ENCODE measurements at regions not wholly inside any gene's neighbourhood (a gene's known extent, or its start where the extent isn't known, plus 50 kb on each side); places are given as distances from the start of the nearest gene placed in this dataset.
A peak's percentile ranks its signal among the peaks of the same experiment; 100 is the strongest.

GRCh38 chr7:33661430-33662160, 243.7 kb upstream of the BMPER start:
- DNase-seq: no peak

- DNase-seq: peak; percentile 28
Observed at GRCh38 chr7:33666531-33666930, 238.8 kb upstream of the BMPER start.

DNA sequence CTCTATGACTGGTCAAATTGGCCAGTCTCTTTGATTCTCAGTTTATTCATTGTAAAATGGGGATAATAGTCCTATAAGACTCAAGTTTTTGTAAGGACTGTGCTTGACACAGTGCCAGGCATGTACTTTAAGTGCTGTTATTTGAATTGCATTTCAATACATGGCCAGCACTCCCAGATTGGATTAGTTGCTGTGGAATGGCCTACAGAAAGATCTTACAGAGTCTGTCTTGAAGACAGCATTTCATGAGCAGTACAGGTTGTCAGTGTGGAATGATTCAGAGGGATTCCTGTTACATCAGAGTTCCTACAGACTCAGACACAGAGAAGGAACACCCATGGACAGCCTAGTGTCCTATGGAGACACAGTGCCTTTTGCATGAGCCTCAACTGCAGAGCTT, 238.1 kb upstream of the BMPER start:
- peak; percentile 43 for DNase-seq

DNA sequence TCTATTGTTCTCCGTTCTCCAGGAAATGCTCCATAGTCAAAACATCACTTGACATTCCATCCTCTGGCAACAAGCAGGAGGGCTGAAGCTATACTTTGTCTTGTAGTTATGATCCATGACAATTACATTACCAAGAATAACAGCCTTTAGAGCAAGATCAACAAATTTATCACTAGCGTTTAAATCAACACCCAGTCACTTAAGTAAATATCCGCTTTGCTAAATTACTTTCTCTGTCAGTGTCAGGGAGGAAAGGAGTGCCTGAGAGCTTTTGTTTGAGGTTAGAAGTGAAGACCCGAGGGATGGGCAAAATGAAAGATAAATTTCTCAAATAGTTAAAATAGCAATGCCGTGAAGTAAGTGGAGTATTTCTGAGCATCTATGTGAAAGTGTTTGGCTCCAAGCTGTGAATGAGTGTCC, 236.1 kb upstream of the BMPER start:
- DNase-seq: peak; percentile 77

DNA sequence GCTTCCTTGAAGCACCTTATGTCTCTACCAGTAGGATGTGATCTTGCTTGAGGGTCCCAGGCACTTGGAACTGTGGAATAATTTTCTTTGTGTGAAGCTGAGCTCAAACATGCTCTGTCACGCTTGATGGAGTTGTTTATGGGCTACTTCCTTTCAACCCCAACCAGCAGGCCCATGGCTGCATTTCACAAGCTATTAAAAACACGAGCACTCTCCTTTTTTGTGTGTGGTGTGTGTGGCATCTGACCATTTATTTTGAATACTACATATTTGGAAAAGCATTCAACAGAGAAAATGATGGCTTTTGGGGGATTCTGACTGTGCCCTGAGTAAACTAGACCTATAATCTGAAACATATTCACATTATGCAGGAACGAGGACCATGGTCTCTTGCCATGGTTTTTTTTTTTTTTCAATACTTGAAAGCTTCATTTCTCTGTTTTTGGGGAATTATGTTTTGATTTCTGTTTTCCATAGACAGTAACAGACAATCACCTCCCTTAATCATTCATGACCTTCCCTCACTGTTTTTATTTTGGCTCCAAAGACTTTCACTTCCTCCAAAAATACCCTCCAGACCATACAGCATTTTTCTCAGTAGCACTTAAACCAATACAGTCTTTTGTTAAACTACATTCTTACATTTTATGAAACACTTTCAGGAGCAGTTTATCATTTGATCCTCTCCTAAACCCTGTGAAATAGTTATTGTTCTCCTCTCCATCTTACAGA, 233.6 kb upstream of the BMPER start:
- peak; percentile 73 for DNase-seq

GRCh38 chr7:33673029-33673700, 232.2 kb upstream of the BMPER start:
- no peak for DNase-seq

GRCh38 chr7:33674804-33675411, 230.4 kb upstream of the BMPER start:
- DNase-seq: no peak

- DNase-seq: peak; percentile 21
Observed at GRCh38 chr7:33677556-33677955, 227.8 kb upstream of the BMPER start.

- DNase-seq: no peak
Observed at GRCh38 chr7:33678569-33679335, 226.6 kb upstream of the BMPER start.

DNA sequence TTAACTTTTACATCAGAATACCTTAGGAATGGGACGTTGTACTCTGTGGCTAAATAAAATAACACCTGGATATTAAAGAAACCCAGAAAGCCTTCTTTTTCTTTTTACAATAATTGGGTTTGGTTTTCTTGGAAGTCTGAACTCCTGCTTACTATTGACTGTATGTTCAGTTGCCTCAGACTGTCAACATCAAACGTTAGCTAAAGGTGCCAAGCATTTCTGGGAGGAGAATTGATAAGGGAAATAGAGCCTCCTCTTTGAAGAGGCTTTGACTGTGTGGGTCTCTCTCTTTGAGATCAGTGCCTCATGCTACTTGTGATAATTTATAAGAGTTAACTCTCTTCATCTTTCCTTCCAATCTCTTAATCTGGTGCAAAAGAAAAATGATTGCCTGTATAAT, 224.7 kb upstream of the BMPER start:
- DNase-seq: no peak

- no peak for DNase-seq
Observed at GRCh38 chr7:33685503-33685902, 219.8 kb upstream of the BMPER start.

DNA sequence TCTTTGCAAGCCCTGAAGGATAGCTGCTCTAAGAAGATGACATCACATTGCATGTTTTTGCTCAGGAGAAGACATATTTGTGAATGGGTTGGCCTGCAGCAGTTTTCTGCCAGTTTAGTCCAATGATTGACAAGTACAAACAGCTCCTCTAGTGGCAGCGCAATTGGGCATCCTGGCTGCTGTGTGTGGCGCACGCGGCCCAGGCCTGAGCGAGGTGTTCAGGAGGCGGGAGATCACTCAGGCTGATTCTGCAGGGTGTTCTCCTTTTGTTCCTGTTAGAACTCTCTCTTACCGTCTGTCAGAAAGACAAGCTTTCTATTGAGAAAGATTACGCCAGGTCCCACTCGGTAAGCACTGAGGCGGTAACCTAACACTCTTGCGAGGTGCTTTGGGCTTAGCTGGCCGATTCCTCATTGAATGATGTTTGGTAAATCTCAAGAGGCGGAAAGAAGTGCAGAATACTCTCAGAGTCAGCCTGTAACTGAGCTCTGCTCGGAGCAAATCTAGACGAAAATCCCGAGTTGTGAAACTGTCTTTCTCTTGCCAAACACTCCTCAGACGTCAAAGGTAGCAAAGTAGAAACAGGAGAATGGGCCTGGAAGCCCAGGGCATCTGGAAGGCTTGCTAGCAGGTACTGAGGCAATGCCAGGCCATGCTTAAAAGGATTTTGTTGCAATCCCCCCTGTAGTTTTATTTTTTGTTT, 219.2 kb upstream of the BMPER start:
- no peak for DNase-seq

DNA sequence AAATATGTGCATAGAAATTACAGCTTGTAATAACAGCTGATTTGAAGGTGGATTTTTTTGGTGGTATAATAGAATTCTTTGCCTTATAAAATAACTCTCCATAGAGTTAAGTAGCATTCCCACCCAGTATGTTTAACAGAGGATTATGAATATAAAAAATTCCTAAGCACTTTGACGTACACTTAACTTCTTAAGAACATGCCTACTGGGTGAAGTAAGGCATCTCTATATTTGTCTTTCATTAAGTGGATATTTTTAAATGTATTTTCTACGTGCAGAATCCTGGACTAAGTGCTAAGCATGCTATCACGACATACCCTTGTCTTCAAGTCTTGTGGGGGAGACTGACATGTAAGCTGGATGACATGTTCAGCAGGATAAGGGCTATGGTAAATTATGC, 217.7 kb upstream of the BMPER start:
- peak; percentile 34 for DNase-seq

DNA sequence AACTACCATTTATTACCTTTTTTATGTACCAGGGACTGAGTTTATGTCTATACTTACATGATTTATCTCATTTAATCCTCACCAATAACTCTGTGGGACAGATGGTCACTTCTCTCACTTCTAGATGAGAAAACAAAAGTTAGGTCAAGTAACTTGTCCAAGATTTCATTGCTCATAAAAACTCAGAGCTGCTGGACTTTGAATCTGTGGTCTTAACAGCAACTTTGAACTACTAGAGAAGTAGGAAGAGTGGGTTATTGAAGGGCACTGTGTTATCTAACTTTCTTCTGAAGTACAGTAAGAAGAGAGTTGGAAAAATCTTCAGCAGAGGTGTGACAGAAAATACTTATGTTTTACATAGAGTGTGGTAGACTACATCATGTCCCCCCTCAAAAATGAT, 214.2 kb upstream of the BMPER start:
- DNase-seq: no peak

GRCh38 chr7:33692956-33693355, 212.4 kb upstream of the BMPER start:
- DNase-seq: peak; percentile 92

GRCh38 chr7:33694006-33694405, 211.3 kb upstream of the BMPER start:
- no peak for DNase-seq

- no peak for DNase-seq
Observed at GRCh38 chr7:33697616-33698015, 207.7 kb upstream of the BMPER start.

DNA sequence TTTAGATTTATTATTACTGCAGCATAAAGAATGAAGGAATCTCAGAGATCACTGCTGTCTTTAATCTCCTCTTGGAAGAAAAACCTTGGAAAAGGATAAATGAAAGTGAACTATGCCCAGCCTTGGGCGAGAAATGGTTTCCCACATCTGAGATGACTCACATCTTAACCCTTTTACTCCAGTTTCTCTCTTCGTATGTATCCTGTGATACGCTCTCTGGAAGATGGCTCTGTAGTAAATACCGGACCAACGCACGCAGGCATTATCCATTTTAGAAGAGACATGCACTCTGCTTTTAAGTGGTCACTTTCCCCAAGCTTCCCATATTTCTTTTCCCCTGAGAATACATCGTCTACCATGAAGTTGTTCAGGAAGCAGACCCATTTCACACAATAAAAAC, 207.3 kb upstream of the BMPER start:
- peak; percentile 31 for DNase-seq

DNA sequence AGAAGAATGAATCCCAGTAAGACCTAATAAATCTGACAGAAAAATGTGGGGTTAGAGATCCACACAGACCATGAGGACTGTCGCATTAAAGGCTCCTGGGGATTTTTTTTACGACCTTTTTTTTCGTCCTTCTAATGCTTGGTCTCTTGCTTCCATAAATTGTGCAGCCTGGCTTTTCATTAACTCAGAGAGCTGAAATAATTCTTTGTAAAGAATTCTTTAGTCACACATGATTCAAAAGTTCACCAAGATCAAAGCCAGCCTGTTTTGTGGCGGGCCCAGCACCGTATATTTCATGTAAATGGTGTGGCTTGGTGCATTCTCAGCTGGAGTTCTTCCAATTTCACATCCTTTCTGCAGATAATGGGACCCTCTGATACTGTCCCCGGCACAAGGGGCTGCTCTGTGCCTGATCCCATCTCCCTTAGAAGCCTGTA, 206.6 kb upstream of the BMPER start:
- DNase-seq: no peak

DNA sequence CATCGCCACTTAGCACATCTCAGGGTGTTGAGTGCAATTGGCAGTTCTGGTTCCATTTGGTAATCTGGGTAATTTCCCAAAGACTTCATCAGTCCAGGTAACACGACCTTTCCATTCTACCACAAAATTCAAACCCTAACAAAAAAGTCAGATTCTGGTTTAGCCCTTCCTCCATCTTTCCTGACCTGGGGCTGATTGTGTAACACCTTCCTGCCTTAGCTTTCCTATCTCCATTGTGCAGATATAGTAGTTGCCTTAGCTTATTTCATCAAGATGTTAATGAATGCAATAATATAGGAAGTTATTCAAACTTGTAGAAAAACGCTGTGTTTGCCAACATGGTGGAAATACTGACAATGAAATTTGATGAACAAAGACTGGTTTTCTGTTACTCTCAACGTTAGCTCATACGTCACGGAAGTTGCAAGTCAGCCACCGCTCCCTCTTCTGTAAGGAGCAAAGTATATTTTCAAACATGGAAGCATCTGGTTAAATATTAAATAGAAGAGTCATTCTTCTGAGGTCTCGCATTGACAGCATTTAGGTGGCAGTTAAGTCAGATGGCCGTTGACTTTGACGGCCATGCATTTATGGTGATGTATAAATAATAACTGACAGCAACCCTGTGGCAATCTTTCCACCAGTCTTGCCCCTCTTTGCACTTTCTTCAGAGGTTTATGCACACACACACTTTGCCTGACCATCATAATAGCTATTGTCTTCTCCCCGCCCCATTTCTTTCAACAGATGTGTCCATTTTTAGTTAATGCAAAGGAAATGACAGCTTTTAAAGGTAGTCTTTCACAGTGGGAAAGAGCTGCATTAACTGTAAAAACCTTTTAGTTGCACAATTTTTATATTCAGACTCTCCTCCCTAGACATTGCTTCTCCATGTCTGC, 205.1 kb upstream of the BMPER start:
- no peak for DNase-seq
